Fibroblast of lung (primary cell): ENCODE measurements at regions not wholly inside any gene's neighbourhood (a gene's known extent, or its start where the extent isn't known, plus 50 kb on each side); places are given as distances from the start of the nearest gene placed in this dataset.

ENCODE experiments used
- DNase-seq, 2 donors: peaks; one replicate each; pipeline versions ENCODE4 v3.0.0 to v3.0.0-alpha.2; 2010; ENCODE audit warnings: low read depth in 2 of 2
- H2AFZ ChIP-seq: 2 replicates; pipeline ENCODE4 v1.5.1; 2012; ENCODE audit warnings: low read length, control low read depth, inconsistent platforms
- H3K27ac ChIP-seq: 2 replicates; pipeline ENCODE4 v1.5.1; 2011; ENCODE audit warnings: low read length, control low read depth; ENCODE audit not compliant: insufficient read depth
- H3K27me3 ChIP-seq: 2 replicates; pipeline ENCODE4 v1.5.1; 2011; ENCODE audit warnings: mild to moderate bottlenecking, low read length; ENCODE audit not compliant: control insufficient read depth, insufficient read depth
- H3K36me3 ChIP-seq: 2 replicates; pipeline ENCODE4 v1.5.1; 2011; ENCODE audit warnings: low read length; ENCODE audit not compliant: control insufficient read depth, insufficient read depth
- H3K4me1 ChIP-seq: 2 replicates; pipeline ENCODE4 v1.5.1; 2011; ENCODE audit warnings: low read length; ENCODE audit not compliant: control insufficient read depth, insufficient read depth; ENCODE audit errors: extremely low read depth
- H3K4me2 ChIP-seq: 2 replicates; pipeline ENCODE4 v1.5.1; 2011; ENCODE audit warnings: low read length, control low read depth; ENCODE audit not compliant: insufficient read depth; ENCODE audit errors: extremely low read depth
- H3K4me3 ChIP-seq, 4 experiments: fragments of 200-600 bp in 1 of 4; sonication (generic) in 1 of 4; replicated peaks in 1 of 4; 2 replicates each; pipeline ENCODE4 v1.5.1; 2011 to 2016; ENCODE audit warnings: low read length in 4 of 4, low read depth in 3 of 4, mild to moderate bottlenecking in 3 of 4, control low read depth in 2 of 4, inconsistent platforms in 1 of 4, mixed read lengths in 1 of 4; ENCODE audit not compliant: insufficient read depth in 1 of 4; ENCODE audit errors: control extremely low read depth in 1 of 4
- H3K79me2 ChIP-seq: 2 replicates; pipeline ENCODE4 v1.5.1; 2012; ENCODE audit warnings: mild to moderate bottlenecking, low read length, inconsistent platforms; ENCODE audit not compliant: control insufficient read depth, insufficient read depth
- H3K9ac ChIP-seq: 2 replicates; pipeline ENCODE4 v1.5.1; 2011; ENCODE audit warnings: mild to moderate bottlenecking, low read length, control low read depth; ENCODE audit not compliant: insufficient read depth
- H3K9me3 ChIP-seq: 2 replicates; pipeline ENCODE4 v1.5.1; 2012; ENCODE audit warnings: low read depth, low read length; ENCODE audit not compliant: control insufficient read depth, insufficient read depth
- H4K20me1 ChIP-seq: 2 replicates; pipeline ENCODE4 v1.5.1; 2011; ENCODE audit warnings: low read length; ENCODE audit not compliant: control insufficient read depth, insufficient read depth; ENCODE audit errors: extremely low read depth
- EZH2 ChIP-seq: IDR thresholded peaks from 2 replicates; pipeline ENCODE4 v1.5.1; 2012; ENCODE audit warnings: low read length, control low read depth, mild to moderate bottlenecking; ENCODE audit errors: missing control alignments
- TF ChIP-seq, protein P1 (sequence below), 2 donors: IDR thresholded peaks in 1 of 2; conservative IDR thresholded peaks in 1 of 2; 1 replicate in 1 of 2; 2 replicates in 1 of 2; pipeline ENCODE4 v1.5.1; 2011 to 2012; ENCODE audit warnings: low read length in 2 of 2, control low read depth in 1 of 2, inconsistent platforms in 1 of 2, low read depth in 1 of 2, mild to moderate bottlenecking in 1 of 2

DNA sequence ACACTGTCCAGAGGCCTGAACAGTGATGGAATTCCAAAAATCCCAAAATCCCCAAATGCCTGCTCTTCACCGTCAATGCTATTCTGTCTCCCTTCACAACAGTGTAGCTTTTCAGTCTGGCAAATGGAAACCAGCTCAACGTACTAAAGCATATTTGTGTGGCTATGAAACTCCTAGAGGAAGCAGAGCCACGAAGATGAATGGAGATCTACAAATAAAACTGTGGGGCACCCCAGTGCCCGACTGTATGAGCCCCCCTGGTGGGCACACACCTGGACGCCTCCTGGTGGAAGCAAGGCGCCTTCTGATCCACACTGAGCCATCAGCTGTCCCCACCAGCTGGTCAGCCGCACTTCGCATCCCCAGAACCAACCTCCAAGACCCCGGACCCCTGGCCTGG lies 129.1 kb upstream of the SOD1 start:
- H3K79me2 ChIP-seq = no peaks in the 10 kb centered on the region
- H3K27me3 ChIP-seq = no peaks in the 10 kb centered on the region
- TF ChIP-seq, protein P1, sequence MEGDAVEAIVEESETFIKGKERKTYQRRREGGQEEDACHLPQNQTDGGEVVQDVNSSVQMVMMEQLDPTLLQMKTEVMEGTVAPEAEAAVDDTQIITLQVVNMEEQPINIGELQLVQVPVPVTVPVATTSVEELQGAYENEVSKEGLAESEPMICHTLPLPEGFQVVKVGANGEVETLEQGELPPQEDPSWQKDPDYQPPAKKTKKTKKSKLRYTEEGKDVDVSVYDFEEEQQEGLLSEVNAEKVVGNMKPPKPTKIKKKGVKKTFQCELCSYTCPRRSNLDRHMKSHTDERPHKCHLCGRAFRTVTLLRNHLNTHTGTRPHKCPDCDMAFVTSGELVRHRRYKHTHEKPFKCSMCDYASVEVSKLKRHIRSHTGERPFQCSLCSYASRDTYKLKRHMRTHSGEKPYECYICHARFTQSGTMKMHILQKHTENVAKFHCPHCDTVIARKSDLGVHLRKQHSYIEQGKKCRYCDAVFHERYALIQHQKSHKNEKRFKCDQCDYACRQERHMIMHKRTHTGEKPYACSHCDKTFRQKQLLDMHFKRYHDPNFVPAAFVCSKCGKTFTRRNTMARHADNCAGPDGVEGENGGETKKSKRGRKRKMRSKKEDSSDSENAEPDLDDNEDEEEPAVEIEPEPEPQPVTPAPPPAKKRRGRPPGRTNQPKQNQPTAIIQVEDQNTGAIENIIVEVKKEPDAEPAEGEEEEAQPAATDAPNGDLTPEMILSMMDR (conservative IDR thresholded peaks at IDR 0.05 in 1 of 2, IDR thresholded peaks at IDR 0.05 in 1 of 2; ENCODE audit: low read depth in 1 of 2, low read length in 2 of 2) = no peak
- TF ChIP-seq EZH2 = no peak
- H3K4me2 ChIP-seq = no peak overlapping the region
- DNase-seq = no peak
- no peaks in the 10 kb centered on the region for H4K20me1 ChIP-seq
- no peaks in the 10 kb centered on the region for H3K36me3 ChIP-seq
- H3K9ac ChIP-seq = no peak overlapping the region
- H3K27ac ChIP-seq = no peak overlapping the region
- no peaks in the 10 kb centered on the region for H3K9me3 ChIP-seq
- no peak overlapping the region for H3K4me3 ChIP-seq
- no peaks in the 10 kb centered on the region for H3K4me1 ChIP-seq
- H2AFZ ChIP-seq = no peak overlapping the region

DNA sequence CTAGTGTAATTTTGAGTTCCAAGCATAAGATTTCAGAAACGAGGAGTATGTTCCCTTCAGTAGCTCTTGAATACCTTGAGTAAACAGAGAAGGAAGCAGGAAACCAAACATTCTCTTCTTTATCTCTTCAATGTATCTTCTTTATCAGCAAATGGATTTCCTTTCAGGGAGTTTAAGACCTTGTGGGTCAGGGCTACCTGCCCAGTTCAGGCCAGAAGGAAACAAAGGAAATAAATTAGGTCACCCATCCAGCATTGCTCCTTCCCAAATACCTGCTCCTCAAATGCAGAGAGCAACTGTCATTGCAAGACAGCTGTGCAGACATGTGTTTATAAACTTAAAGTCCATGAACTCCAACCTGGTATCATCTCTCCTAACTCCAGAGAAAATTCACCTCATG lies 130.1 kb upstream of the SOD1 start:
- Histone ChIP-seq H4K20me1 (no peaks in the 10 kb centered on the region), H3K36me3 (no peaks in the 10 kb centered on the region), H3K4me3 (no peak overlapping the region), H3K4me2 (no peak overlapping the region), H3K4me1 (no peaks in the 10 kb centered on the region), H2AFZ (no peak overlapping the region), H3K27me3 (no peaks in the 10 kb centered on the region), H3K9me3 (no peaks in the 10 kb centered on the region), H3K79me2 (no peaks in the 10 kb centered on the region), H3K9ac (no peak overlapping the region), H3K27ac (no peak overlapping the region)
- TF ChIP-seq EZH2 = no peak
- TF ChIP-seq, protein P1 (conservative IDR thresholded peaks at IDR 0.05 in 1 of 2, IDR thresholded peaks at IDR 0.05 in 1 of 2; ENCODE audit: low read depth in 1 of 2, low read length in 2 of 2) = no peak
- no peak for DNase-seq

DNA sequence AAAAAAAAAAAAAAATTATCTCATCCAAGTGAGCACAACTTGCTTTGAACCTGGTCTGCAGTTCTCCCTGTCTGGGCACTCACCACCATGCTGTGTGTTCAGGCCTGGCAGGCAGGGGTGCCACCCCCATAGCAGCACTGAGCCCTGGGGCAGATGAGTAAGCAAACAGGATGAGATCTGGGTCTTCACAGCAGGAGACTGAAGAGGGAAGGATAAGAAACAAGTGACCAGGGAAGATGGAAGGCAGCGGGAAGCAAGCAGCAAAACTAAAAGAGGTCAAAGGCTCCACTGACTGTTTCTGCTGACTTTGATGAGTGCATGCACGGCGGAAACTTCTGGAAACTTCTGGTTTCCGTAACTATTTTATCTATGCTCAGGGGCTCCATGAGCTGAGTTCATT lies 133.5 kb upstream of the SOD1 start:
- Histone ChIP-seq H2AFZ (no peak overlapping the region), H3K79me2 (no peaks in the 10 kb centered on the region), H3K27me3 (no peaks in the 10 kb centered on the region), H4K20me1 (no peaks in the 10 kb centered on the region), H3K9me3 (no peaks in the 10 kb centered on the region), H3K36me3 (no peaks in the 10 kb centered on the region), H3K4me2 (no peak overlapping the region), H3K4me3 (no peak overlapping the region), H3K27ac (no peak overlapping the region), H3K4me1 (no peaks in the 10 kb centered on the region), H3K9ac (no peak overlapping the region)
- TF ChIP-seq, protein P1 (conservative IDR thresholded peaks at IDR 0.05 in 1 of 2, IDR thresholded peaks at IDR 0.05 in 1 of 2; ENCODE audit: low read depth in 1 of 2, low read length in 2 of 2) = no peak
- no peak for TF ChIP-seq EZH2
- no peak for DNase-seq
